Fibroblast of villous mesenchyme (primary cell): ENCODE measurements at regions not wholly inside any gene's neighbourhood (a gene's known extent, or its start where the extent isn't known, plus 50 kb on each side); places are given as distances from the start of the nearest gene placed in this dataset.

ENCODE experiments used
- DNase-seq: peaks from one replicate; pipeline ENCODE4 v3.0.0-alpha.2; 2010; ENCODE audit warnings: low read depth
- H3K4me3 ChIP-seq: 2 replicates; pipeline ENCODE4 v1.5.1; 2011; ENCODE audit warnings: low read depth, mild to moderate bottlenecking, low read length
- CTCF ChIP-seq: IDR thresholded peaks from 2 replicates; pipeline ENCODE4 v1.5.1; 2012; ENCODE audit warnings: low read depth, mild to moderate bottlenecking, low read length; ENCODE audit not compliant: insufficient read depth

- DNase-seq: no peak
- no peak for TF ChIP-seq CTCF
- H3K4me3 ChIP-seq: no peak overlapping the region
These were observed 96.4 kb upstream of the B3GAT1 start for GRCh38 chr11:134508219-134508990.

- DNase-seq: no peak
- H3K4me3 ChIP-seq: no peak overlapping the region
- TF ChIP-seq CTCF: no peak
These were observed 94.0 kb upstream of the B3GAT1 start for GRCh38 chr11:134506046-134506445.

GRCh38 chr11:134505125-134505524 is 93.1 kb upstream of the B3GAT1 start:
- no peak for DNase-seq
- no peak for TF ChIP-seq CTCF
- no peak overlapping the region for H3K4me3 ChIP-seq

GRCh38 chr11:134504146-134504905 is 92.3 kb upstream of the B3GAT1 start:
- no peak for TF ChIP-seq CTCF
- no peak overlapping the region for H3K4me3 ChIP-seq
- no peak for DNase-seq

- DNase-seq: no peak
- TF ChIP-seq CTCF: no peak
- H3K4me3 ChIP-seq: no peak overlapping the region
These were observed 91.6 kb upstream of the B3GAT1 start for GRCh38 chr11:134503596-134503995.

- DNase-seq: no peak
- no peak for TF ChIP-seq CTCF
These were observed 91.1 kb upstream of the B3GAT1 start for GRCh38 chr11:134503100-134503499.

GRCh38 chr11:134502153-134502550 is 90.1 kb upstream of the B3GAT1 start:
- no peak overlapping the region for H3K4me3 ChIP-seq
- TF ChIP-seq CTCF: no peak
- no peak for DNase-seq

More at GRCh38 chr11:134503100-134503499, 91.1 kb upstream of the B3GAT1 start:
- no peak overlapping the region for H3K4me3 ChIP-seq
